MM.1S (cell line): ENCODE measurements at regions not wholly inside any gene's neighbourhood (a gene's known extent, or its start where the extent isn't known, plus 50 kb on each side); places are given as distances from the start of the nearest gene placed in this dataset.

ENCODE experiments used
- DNase-seq: peaks from one replicate; pipeline ENCODE4 v3.0.0-alpha.2; 2015
- H2AFZ ChIP-seq: fragments of 300-600 bp; sonication (generic); 2 replicates; pipeline ENCODE4 v1.6.0; 2016; ENCODE audit warnings: antibody characterized with exemption, low read length
- H3F3A ChIP-seq: fragments of 300-600 bp; sonication (generic); 2 replicates; pipeline ENCODE4 v1.6.1; 2016; ENCODE audit warnings: mild to moderate bottlenecking, antibody characterized with exemption, low read length, moderate library complexity, mixed read lengths; ENCODE audit not compliant: insufficient read depth
- H3K27ac ChIP-seq: fragments of 300-600 bp; sonication (generic); 2 replicates; pipeline ENCODE4 v1.5.1; 2016; ENCODE audit warnings: mild to moderate bottlenecking, low read length
- H3K27me3 ChIP-seq: fragments of 300-600 bp; sonication (generic); replicated peaks from 2 replicates; pipeline ENCODE4 v1.6.0; 2016; ENCODE audit warnings: low read length; ENCODE audit not compliant: insufficient read depth
- H3K36me3 ChIP-seq: fragments of 300-600 bp; sonication (generic); replicated peaks from 2 replicates; pipeline ENCODE4 v1.6.1; 2016; ENCODE audit warnings: mild to moderate bottlenecking, low read length, mixed read lengths; ENCODE audit not compliant: insufficient read depth
- H3K4me1 ChIP-seq: fragments of 300-600 bp; sonication (generic); 2 replicates; pipeline ENCODE4 v1.6.1; 2016; ENCODE audit warnings: low read length, mixed read lengths
- H3K4me2 ChIP-seq: fragments of 300-600 bp; sonication (generic); 2 replicates; pipeline ENCODE4 v1.6.0; 2016; ENCODE audit warnings: low read depth, low read length
- H3K4me3 ChIP-seq: fragments of 300-600 bp; sonication (generic); 2 replicates; pipeline ENCODE4 v1.5.1; 2016; ENCODE audit warnings: low read length, mixed read lengths
- H3K79me2 ChIP-seq: fragments of 300-600 bp; sonication (generic); 2 replicates; pipeline ENCODE4 v1.6.1; 2016; ENCODE audit warnings: mixed run types, low read length, mixed read lengths
- H3K9ac ChIP-seq: fragments of 300-600 bp; sonication (generic); 2 replicates; pipeline ENCODE4 v1.6.1; 2016; ENCODE audit warnings: low read length, mixed read lengths
- H3K9me2 ChIP-seq: fragments of 300-600 bp; sonication (generic); replicated peaks from 2 replicates; pipeline ENCODE4 v1.6.1; 2016; ENCODE audit warnings: mild to moderate bottlenecking, low read length, mixed read lengths; ENCODE audit not compliant: insufficient read depth
- H3K9me3 ChIP-seq: fragments of 300-600 bp; sonication (generic); replicated peaks from 2 replicates; pipeline ENCODE4 v1.6.1; 2016; ENCODE audit warnings: mild to moderate bottlenecking, low read length, mixed read lengths; ENCODE audit not compliant: insufficient read depth
- H4K20me1 ChIP-seq: fragments of 300-600 bp; sonication (generic); 2 replicates; pipeline ENCODE4 v1.6.1; 2016; ENCODE audit warnings: mild to moderate bottlenecking, low read length, moderate library complexity, mixed read lengths; ENCODE audit not compliant: insufficient read depth
- CTCF ChIP-seq: fragments of 300-600 bp; sonication (generic); IDR thresholded peaks from 2 replicates; pipeline ENCODE4 v1.5.1; 2016; ENCODE audit warnings: antibody characterized with exemption, low read length, mixed read lengths
- EZH2 ChIP-seq: fragments of 300-600 bp; sonication (generic); optimal IDR thresholded peaks from 2 replicates; pipeline ENCODE3; 2017; ENCODE audit warnings: low read depth, mild to moderate bottlenecking, antibody characterized with exemption, low read length, mixed read lengths
- EZH2phosphoT487 ChIP-seq: fragments of 300-600 bp; sonication (generic); IDR thresholded peaks from 2 replicates; pipeline ENCODE4 v1.6.1; 2018; ENCODE audit warnings: antibody characterized with exemption, low read length

DNA sequence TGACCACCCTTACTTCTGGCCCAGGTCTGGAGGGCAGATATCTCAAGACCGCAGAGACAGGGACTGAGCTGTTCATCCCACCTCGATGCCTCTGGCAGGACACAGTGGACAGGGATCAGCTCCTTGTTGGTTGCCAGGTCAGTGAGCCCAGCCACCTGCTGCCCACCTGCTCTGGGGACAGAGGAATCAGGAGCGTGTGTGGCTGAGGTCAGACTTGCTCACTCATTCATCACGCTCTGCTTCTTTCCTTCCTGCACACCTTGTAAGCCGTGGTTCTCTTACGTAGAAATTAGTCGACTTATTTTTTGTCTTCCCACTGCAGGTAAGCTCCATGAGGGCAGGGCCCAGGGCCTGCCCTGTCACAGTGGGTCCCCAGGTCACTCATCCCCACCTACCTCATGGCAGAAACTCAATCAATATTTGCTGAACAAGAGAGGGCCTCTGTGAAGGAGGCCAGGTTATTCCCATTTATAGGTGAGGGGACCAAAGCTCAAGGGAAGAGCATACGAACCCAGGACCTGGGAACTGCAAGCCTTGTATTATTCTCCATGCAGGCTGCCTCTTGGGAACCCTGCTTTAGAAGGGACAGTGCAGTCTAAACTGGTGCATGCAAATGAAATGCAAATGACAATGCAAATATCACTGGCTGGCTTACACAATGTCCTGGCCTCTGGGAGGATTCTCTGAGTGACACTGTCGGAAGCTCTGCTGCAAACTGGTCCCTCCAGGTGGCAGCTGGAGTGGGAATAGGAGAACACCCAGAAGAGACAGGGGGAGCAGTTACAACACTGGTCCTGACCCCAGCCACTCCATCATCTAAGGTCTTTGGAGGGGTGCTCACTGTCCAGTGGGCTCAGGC lies 58.4 kb upstream of the PAX7 start:
- no peaks in the 10 kb centered on the region for H3K9me2 ChIP-seq
- no peak for DNase-seq
- H3K79me2 ChIP-seq: no peaks in the 10 kb centered on the region
- H3K4me2 ChIP-seq: no peak overlapping the region
- TF ChIP-seq EZH2phosphoT487 (no peak), CTCF (no peak), EZH2 (no peak)
- H3K36me3 ChIP-seq: no peaks in the 10 kb centered on the region
- H3K27me3 ChIP-seq: peaks cover 94% of the 10 kb centered on the region
- H3K27ac ChIP-seq: no peak overlapping the region
- H3K4me3 ChIP-seq: no peak overlapping the region
- no peaks in the 10 kb centered on the region for H4K20me1 ChIP-seq
- H3K9ac ChIP-seq: no peak overlapping the region
- H3K9me3 ChIP-seq: no peaks in the 10 kb centered on the region
- no peaks in the 10 kb centered on the region for H3K4me1 ChIP-seq
- H2AFZ ChIP-seq: no peak overlapping the region
- no peaks in the 10 kb centered on the region for H3F3A ChIP-seq

GRCh38 chr1:18573170-18573569 lies 57.5 kb upstream of the PAX7 start:
- Histone ChIP-seq H4K20me1 (no peaks in the 10 kb centered on the region), H3K4me1 (no peaks in the 10 kb centered on the region), H3K4me2 (no peak overlapping the region), H2AFZ (no peak overlapping the region), H3K9ac (no peak overlapping the region), H3K9me2 (no peaks in the 10 kb centered on the region), H3K27me3 (peaks cover 95% of the 10 kb centered on the region), H3K36me3 (no peaks in the 10 kb centered on the region), H3K9me3 (no peaks in the 10 kb centered on the region), H3K27ac (no peak overlapping the region), H3K79me2 (no peaks in the 10 kb centered on the region), H3F3A (no peaks in the 10 kb centered on the region), H3K4me3 (no peak overlapping the region)
- DNase-seq: no peak
- TF ChIP-seq EZH2phosphoT487 (no peak), EZH2 (no peak), CTCF (no peak)

DNA sequence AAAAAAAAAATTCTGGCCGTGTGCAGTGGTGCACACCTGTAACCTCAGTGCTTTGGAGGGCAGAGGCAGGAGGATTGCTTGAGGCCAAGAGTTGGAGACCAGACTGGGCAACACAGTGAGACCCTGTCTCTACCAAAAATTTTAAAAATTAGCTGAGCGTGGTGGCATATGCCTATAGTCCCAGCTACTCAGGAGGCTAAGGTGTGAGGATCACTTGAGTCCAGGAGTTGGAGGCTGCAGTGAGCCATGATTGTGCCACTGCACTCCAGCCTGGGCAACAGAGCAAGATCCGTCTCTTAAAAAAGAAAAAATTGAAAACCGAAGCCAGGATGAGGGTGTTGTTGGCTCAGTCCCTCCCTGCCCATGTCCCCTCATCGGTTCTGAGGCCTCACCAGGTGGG lies 55.9 kb upstream of the PAX7 start:
- no peaks in the 10 kb centered on the region for H4K20me1 ChIP-seq
- no peaks in the 10 kb centered on the region for H3K79me2 ChIP-seq
- H3F3A ChIP-seq: no peaks in the 10 kb centered on the region
- no peak for DNase-seq
- no peak overlapping the region for H3K4me2 ChIP-seq
- H3K9me2 ChIP-seq: no peaks in the 10 kb centered on the region
- TF ChIP-seq CTCF (no peak), EZH2phosphoT487 (no peak), EZH2 (no peak)
- H3K27ac ChIP-seq: no peak overlapping the region
- H3K4me1 ChIP-seq: no peaks in the 10 kb centered on the region
- peaks cover 83% of the 10 kb centered on the region for H3K27me3 ChIP-seq
- no peaks in the 10 kb centered on the region for H3K9me3 ChIP-seq
- H3K4me3 ChIP-seq: no peak overlapping the region
- H2AFZ ChIP-seq: no peak overlapping the region
- no peak overlapping the region for H3K9ac ChIP-seq
- no peaks in the 10 kb centered on the region for H3K36me3 ChIP-seq
